ENCODE measurements at regions not wholly inside any gene's neighbourhood (a gene's known extent, or its start where the extent isn't known, plus 50 kb on each side); places are given as distances from the start of the nearest gene placed in this dataset.
A peak's percentile ranks its signal among the peaks of the same experiment; 100 is the strongest.

DNA sequence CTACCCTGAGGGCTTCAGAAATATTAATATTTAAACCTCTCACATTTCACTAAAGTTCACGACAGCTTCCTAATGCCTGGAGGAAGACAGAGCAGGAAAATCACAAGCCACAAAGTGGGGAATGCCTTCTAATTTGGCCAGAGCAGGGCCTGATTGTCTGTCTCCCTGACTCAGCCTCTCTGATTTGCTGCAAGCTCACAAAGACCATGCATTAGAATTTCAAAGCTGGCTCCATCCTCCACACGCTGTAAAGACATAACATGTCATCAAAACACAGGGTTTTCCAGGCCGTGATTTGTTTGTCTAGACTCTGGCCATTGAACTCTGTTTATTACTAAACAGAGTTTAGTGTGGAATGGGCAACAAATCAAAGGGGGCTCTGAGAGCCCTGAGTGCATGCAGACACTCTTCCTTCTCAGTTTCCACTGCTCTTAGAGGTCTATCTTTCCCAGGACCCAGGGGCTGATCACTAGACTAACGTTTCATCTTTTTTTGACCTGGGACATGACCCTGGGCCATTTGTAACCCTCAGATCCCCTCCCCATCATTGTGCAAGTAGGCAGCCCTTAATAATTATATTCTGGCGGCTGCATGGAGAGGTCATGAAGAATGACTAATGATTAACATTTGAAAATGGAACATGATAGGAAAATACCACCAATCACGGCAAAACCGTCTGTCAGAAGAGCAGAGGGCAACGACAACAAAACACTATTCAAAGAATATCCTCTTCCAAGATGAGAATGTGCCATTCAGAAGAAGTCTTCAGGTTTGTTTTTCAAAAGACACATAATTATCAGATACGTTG lies 140.2 kb downstream of the ENC1 start:
- Histone ChIP-seq H3K36me3 (ENCODE audit: control insufficient read depth in 2 of 4, insufficient read depth in 4 of 4, low read length in 3 of 4) (no peaks in the 10 kb centered on the region), H3K4ac (replicated peaks; ENCODE audit: insufficient read length, low read depth, low read length) (no peak overlapping the region), H3K27ac (ENCODE audit: low read depth, low read length) (no peak overlapping the region), H2BK15ac (ENCODE audit: low read length) (no peak overlapping the region), H3K14ac (ENCODE audit: insufficient read length) (no peak overlapping the region), H3K4me1 (replicated peaks in 1 of 4; ENCODE audit: control insufficient read depth in 3 of 4, insufficient read depth in 4 of 4, low read length in 3 of 4) (peaks cover 0 to 9% (median under 1%) of the 10 kb centered on the region in 4 experiments; a peak in 2 of 7 replicates), H2BK20ac (ENCODE audit: low read length) (no peak overlapping the region), H4K20me1 (replicated peaks in 1 of 2; ENCODE audit: control insufficient read depth in 1 of 2, insufficient read depth in 2 of 2, low read length in 2 of 2) (no peaks in the 10 kb centered on the region), H3K56ac (replicated peaks; ENCODE audit: insufficient read length, low read depth, low read length) (no peak overlapping the region), H3K4me2 (ENCODE audit: insufficient read depth in 1 of 2, low read depth in 2 of 2, low read length in 2 of 2) (no peak overlapping the region), H4K5ac (ENCODE audit: insufficient read length, low read depth, low read length) (no peak overlapping the region), H3K4me3 (ENCODE audit: extremely low read depth in 1 of 4, insufficient read depth in 2 of 4, low read depth in 3 of 4, low read length in 4 of 4) (no peak overlapping the region), H4K8ac (ENCODE audit: extremely low read depth, insufficient read depth, low read length) (no peak overlapping the region), H2BK12ac (ENCODE audit: low read depth, low read length) (no peak overlapping the region), H3K9ac (replicated peaks in 1 of 4; ENCODE audit: extremely low read depth in 1 of 4, low read depth in 3 of 4, low read length in 3 of 4) (no peak overlapping the region), H3K18ac (ENCODE audit: extremely low read depth, low read length) (no peak overlapping the region), H3K23me2 (ENCODE audit: low read depth, low read length) (no peaks in the 10 kb centered on the region), H3K79me1 (ENCODE audit: low read depth, low read length) (no peaks in the 10 kb centered on the region; the same call in 1 of the 2 replicates), H2BK120ac (replicated peaks; ENCODE audit: low read depth, low read length) (no peak overlapping the region), H3K79me2 (ENCODE audit: control insufficient read depth in 1 of 2, insufficient read depth in 2 of 2, low read length in 2 of 2) (no peaks in the 10 kb centered on the region), H3K9me3 (ENCODE audit: insufficient read depth in 2 of 2, low read depth in 1 of 2, low read length in 1 of 2) (no peaks in the 10 kb centered on the region), H3K27me3 (replicated peaks in 1 of 4; ENCODE audit: control insufficient read depth in 3 of 4, extremely low read depth in 1 of 4, insufficient read depth in 3 of 4, low read length in 3 of 4) (no peaks in the 10 kb centered on the region), H2AK5ac (ENCODE audit: low read depth, low read length) (no peak overlapping the region), H2BK5ac (ENCODE audit: low read depth, low read length) (no peak overlapping the region), H4K91ac (replicated peaks; ENCODE audit: insufficient read length, low read length) (no peak overlapping the region), H3K23ac (ENCODE audit: insufficient read length) (no peak overlapping the region), H2AFZ (ENCODE audit: low read length) (peak overlapping the region; percentile 83)
- POLR2A ChIA-PET (ENCODE audit: partially characterized antibody) = interaction anchor here (0.9 to 1.0 kb wide), 2 partner anchors 18 to 140 kb away, joined by 4 read pairs; partner anchors contain the start of gene ENC1
- FAIRE-seq (no peak), DNase-seq (ENCODE audit: low read depth in 1 of 2, low spot score in 2 of 2) (no peak)
- 77% methylated on average over 9 of the region's 9 CpGs; no CpG with 5 or more reads in 1 of the 2 experiments for WGBS, 2 experiments (ENCODE audit: extremely low coverage in 1 of 2, insufficient coverage in 1 of 2, insufficient read length in 1 of 2, insufficient replicate concordance in 2 of 2, low coverage in 1 of 2, low lambda C conversion rate in 2 of 2, missing lambda C conversion rate in 1 of 2)
- CTCF ChIA-PET (ENCODE audit: partially characterized antibody) = interaction anchor here (0.9 to 1.4 kb wide), 2 partner anchors 18 to 126 kb away, joined by 3 to 4 read pairs; no protein-coding TSS in a partner anchor
- TF ChIP-seq ZNF274 (IDR thresholded peaks at IDR 0.05; ENCODE audit: borderline replicate concordance, extremely low read depth, low read length) (no peak), MAFK (IDR thresholded peaks at IDR 0.05; ENCODE audit: low read depth, low read length) (no peak), SRF (IDR thresholded peaks at IDR 0.05; ENCODE audit: low read depth, low read length) (no peak), ASH2L (IDR thresholded peaks at IDR 0.05; ENCODE audit: low read length) (no peak), CBX5 (IDR thresholded peaks at IDR 0.05; ENCODE audit: low read depth, low read length) (no peak), SIN3A (conservative IDR thresholded peaks at IDR 0.05 in 1 of 2, IDR thresholded peaks at IDR 0.05 in 1 of 2; ENCODE audit: low read depth in 1 of 2, low read length in 2 of 2) (no peak), SUZ12 (IDR thresholded peaks at IDR 0.05; ENCODE audit: low read length) (no peak), HDAC6 (IDR thresholded peaks at IDR 0.05; ENCODE audit: low read depth, low read length) (no peak), POLR2A (IDR thresholded peaks at IDR 0.05; ENCODE audit: control extremely low read depth in 1 of 2, low read depth in 2 of 2, low read length in 2 of 2) (no peak), POLR2AphosphoS5 (IDR thresholded peaks at IDR 0.05; ENCODE audit: low read depth, low read length) (no peak), SP1 (IDR thresholded peaks at IDR 0.05; ENCODE audit: low read depth, low read length) (no peak), BRCA1 (IDR thresholded peaks at IDR 0.05; ENCODE audit: low read depth, low read length) (no peak), YY1 (IDR thresholded peaks at IDR 0.05; ENCODE audit: low read depth, low read length) (no peak)
- TF ChIP-seq, protein P1, sequence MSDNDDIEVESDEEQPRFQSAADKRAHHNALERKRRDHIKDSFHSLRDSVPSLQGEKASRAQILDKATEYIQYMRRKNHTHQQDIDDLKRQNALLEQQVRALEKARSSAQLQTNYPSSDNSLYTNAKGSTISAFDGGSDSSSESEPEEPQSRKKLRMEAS (IDR thresholded peaks at IDR 0.05) = no peak
